GM19324 (cell line): ENCODE measurements at regions not wholly inside any gene's neighbourhood (a gene's known extent, or its start where the extent isn't known, plus 50 kb on each side); places are given as distances from the start of the nearest gene placed in this dataset.

Experiments
- ATAC-seq: cut with Tn5 transposase; IDR thresholded peaks from one replicate; pipeline ENCODE4 v1.9.1; 2021; ENCODE audit warnings: mild to moderate bottlenecking, moderate library complexity; ENCODE audit not compliant: unreplicated experiment, low FRiP score

- no peak for ATAC-seq
These were observed 160.7 kb upstream of the CMC1 start for GRCh38 chr3:28080716-28081115.

DNA sequence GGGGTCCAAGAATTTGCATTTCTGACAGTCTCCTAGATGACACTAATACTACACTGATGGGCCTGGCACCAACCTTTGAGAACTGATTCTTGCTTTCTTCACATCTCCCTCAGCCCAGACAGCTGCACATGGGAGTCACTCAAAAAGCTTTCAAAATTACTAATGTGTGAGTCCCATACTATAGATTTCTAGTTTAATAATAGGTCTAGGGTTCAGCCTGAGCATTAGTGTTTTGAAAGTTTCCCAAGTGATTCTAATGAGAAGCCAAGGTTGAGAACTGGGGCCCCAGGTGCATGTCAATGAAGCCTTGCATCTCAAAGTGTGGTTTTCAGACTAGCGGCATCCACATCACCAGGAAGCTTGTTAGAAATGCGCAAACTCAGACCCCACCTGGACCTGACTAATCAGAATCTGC lies 159.9 kb upstream of the CMC1 start:
- peak; percentile 75 for ATAC-seq

DNA sequence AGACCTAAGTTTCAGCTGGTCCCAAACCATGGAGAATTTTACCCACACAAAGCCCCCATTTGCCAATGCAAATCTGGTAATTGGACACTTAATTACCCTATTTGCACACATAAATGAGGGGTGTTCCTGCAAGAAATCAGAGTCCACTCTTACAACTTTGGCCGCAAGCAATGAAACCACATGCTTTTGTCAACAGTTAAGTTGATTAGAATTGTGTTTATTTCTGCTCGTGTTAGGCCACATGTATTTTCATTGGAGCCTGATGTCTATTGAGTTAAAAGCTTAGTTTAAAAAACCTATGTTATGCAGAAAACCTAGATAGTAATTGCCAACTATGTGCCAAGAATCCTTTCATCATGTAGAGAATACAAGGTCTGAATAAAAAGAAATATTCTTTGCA lies 153.8 kb upstream of the CMC1 start:
- no peak for ATAC-seq

- no peak for ATAC-seq
These were observed 152.4 kb upstream of the CMC1 start for GRCh38 chr3:28088811-28089526.

GRCh38 chr3:28089527-28089897 lies 151.9 kb upstream of the CMC1 start:
- ATAC-seq: no peak

GRCh38 chr3:28099296-28099695 lies 142.1 kb upstream of the CMC1 start:
- ATAC-seq: no peak

GRCh38 chr3:28101705-28102104 lies 139.7 kb upstream of the CMC1 start:
- no peak for ATAC-seq

GRCh38 chr3:28103861-28104260 lies 137.6 kb upstream of the CMC1 start:
- no peak for ATAC-seq

GRCh38 chr3:28104896-28105534 lies 136.4 kb upstream of the CMC1 start:
- ATAC-seq: no peak

DNA sequence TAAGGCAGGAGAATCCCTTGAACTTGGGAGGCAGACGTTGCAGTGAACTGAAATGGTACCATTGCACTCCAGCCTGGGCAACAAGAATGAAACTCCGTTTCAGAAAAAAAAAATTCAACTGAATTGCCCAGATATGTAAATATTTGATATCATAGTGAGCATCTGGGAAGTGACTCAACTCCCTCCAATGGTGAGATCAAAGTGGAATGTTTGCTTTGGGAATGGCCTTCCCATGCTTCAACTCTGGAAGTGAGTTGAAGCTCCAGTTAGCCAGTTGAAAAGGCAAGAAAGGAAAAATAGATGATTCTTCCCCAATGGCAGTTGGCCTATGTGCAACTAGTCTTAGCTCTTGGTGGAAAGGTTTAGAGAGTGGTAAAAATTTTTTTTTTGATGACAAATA lies 131.6 kb upstream of the CMC1 start:
- ATAC-seq: no peak

DNA sequence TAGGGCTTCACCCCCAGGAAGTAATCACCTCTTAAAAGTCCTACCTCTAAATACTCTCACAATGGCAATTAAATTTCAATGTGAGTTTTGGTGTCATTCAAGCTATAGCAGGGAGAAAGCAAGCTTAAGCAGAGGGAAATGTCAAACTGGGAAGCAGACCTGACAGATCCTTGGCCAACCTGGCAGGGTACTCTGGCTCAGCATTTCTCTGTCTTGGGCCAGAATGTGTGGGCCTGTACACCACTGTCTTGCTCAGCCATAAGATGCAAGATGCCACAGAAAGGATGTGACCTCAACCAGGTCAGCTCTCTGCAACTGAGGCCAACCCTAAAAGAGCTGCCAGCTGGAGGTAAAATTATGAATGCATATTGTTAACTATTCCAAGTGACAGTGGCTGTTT lies 130.6 kb upstream of the CMC1 start:
- ATAC-seq: no peak

- no peak for ATAC-seq
These were observed 126.5 kb upstream of the CMC1 start for GRCh38 chr3:28114893-28115292.

DNA sequence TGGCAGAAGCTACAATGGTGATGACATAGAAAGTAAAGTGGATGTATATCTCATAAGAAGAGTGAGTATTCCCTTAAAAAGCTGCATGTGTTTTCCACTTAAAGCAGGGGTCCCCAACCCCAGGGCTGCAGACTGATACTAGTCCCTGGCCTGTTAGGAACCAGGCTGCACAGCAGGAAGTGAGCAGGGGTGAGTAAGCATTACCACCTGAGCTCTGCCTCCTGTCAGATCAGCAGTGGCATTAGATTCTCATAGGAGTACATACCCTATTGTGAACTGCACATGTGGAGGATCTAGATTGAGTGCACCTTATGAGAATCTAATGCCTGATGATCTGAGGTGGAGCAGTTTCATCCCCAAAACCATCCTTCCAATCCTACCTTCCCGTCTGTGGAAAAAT lies 126.1 kb upstream of the CMC1 start:
- ATAC-seq: no peak

DNA sequence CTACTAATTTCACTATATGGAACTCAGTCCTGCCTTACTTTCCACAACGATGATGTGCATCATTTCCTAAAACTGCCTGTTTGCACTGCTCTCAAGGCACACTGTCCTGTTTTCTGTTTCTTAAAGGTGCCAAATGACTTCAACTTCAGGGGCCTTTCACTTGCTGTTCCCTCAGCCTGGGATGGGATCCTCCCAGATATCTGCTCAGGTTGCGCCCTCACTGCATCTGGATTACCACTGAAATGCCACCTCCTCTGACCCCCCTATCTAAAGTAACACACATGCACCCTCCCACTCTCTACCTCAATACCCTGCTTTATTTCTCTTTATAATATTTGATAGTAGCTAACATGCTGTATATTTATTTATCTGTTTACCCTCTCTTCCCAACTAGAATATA lies 123.8 kb upstream of the CMC1 start:
- no peak for ATAC-seq

GRCh38 chr3:28118087-28118486 lies 123.3 kb upstream of the CMC1 start:
- ATAC-seq: no peak

DNA sequence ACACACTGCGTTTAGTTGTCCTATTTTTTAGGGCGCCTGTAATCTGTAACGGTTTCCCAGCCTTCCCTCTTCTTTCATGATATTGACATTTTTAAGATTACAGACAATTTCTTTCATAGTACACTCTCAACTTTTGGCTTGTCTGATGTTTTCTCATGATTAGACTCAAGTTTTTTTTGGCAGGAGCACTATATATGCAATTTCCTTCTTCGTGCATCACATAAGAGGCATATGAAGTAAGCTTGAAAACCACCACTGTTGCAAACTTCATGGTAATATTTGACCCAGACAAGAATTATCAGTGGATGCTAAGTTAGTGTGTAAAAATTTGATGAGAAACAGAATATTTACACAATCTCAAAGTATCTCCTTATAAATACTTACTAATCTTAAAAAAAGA lies 119.2 kb upstream of the CMC1 start:
- ATAC-seq: no peak

DNA sequence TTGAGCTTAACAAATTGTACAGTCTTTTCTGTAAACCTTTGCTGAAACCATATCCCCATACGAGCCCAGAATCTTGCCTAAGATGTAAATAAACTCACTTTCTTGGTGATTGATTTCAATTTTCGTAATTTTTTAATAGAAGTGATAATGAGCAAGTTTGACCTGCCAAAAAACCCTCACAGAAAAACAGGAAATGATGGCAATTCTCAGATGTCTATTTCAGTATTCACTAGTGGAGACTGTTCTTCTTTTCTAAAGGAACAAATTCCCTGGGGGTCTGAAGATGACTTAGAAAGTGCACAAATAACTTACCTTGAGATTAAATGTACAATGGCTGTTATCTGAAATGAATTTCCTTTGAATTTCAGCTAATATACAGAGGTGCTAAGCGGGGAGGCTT lies 116.5 kb upstream of the CMC1 start:
- ATAC-seq: no peak

DNA sequence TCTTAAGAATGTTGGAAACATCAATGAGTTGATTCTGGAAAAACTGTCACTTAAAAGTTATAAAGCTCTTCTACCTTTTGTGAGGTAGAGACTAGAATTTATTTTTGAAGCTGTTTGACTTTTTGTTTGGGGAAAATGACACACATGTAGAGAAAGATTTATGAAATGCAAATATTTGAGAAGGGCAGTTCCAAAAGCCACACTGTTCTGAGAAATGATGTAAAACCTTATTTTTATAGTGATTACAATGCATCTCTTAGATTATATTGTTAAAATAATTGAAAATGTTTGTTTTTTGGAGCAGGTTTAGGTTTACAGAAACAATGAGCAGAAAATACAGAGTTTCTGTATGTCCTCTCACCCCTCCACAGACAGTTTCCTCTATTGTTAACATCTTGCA lies 116.1 kb upstream of the CMC1 start:
- ATAC-seq: no peak

DNA sequence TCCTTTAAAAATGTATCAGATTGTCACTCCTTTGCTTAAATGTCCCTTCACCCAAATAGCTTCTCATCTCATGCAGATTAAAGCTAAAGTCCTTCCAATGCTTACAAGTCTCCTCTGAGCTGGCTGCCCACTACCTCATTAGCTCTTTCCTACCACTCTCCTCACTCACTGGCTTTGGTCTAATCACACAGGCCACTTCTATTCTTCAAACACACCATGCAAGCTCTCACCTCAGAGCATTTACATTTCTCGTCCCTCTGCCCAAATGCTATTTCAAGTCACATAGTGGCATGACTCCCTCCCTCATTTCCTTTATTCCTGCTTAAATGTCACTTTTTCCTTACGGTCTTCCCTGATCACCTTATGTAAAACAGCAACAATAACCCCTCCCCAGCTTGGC lies 110.6 kb upstream of the CMC1 start:
- no peak for ATAC-seq

GRCh38 chr3:28132941-28133340 lies 108.5 kb upstream of the CMC1 start:
- no peak for ATAC-seq

DNA sequence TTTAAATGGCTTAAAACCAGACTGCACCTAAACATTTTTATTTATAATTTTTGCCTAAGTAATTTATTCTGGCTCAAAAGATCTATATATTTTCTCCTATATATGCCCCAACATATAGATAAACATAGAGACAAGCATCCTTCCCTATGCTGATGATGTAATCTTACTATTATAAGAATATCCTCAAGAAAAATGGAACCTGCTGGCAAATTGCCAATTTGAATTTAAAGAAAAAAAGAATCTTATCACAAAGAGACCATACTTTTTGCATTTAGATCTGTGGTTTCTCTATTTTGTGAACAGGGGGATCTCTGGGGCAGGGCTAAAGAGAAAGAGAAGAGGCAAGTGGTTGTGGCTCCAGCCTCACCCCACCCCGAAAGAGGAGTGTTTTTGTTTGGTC lies 107.2 kb upstream of the CMC1 start:
- ATAC-seq: no peak

DNA sequence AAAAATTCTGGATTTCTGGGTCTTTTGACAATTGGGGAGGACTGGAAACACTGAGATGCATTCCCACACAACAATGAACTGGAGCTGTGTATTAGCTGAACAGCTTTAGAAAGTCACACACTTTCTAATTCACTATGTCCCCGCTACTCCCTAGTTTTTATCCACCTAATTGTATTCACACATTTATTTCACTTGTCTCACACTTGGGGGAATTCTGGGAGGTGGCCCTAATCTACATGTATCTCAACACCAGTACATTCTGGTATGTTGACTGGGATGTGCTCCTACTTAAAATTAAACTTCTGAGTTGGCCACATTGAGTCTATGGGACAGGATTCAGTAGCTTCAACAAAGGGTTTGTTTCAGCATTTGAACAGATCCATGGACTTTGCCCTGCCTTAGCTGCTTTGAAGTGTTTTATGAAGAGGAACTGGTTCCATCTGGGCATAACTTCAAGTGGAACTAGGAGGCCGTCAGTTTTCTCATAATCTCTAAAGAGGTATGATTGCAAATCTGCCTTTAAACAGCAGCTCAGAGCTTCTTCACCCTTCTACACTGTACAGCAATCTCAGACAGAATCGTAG lies 106.5 kb upstream of the CMC1 start:
- no peak for ATAC-seq
